ENCODE measurements at regions not wholly inside any gene's neighbourhood (a gene's known extent, or its start where the extent isn't known, plus 50 kb on each side); places are given as distances from the start of the nearest gene placed in this dataset.

DNA sequence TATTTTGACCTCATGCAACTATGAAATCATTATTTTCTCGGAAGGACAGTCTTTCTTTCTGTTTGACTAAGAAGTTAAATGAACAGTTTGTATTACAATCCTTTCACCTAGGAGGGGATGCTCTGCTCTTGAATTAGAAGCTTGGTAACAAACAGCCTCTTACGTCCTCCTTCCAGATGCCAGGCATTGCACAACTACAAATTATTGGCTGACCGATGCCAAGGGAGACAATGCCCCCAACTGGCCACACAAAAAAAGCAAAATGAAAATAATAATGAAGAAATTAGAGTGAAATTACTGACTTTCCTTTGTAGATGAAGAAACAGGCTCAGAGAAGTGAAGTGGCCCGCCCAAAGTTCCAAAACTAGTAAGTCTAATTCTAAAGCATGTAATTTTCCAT, 177.9 kb downstream of the CYRIA start:
- TF ChIP-seq, protein P1, sequence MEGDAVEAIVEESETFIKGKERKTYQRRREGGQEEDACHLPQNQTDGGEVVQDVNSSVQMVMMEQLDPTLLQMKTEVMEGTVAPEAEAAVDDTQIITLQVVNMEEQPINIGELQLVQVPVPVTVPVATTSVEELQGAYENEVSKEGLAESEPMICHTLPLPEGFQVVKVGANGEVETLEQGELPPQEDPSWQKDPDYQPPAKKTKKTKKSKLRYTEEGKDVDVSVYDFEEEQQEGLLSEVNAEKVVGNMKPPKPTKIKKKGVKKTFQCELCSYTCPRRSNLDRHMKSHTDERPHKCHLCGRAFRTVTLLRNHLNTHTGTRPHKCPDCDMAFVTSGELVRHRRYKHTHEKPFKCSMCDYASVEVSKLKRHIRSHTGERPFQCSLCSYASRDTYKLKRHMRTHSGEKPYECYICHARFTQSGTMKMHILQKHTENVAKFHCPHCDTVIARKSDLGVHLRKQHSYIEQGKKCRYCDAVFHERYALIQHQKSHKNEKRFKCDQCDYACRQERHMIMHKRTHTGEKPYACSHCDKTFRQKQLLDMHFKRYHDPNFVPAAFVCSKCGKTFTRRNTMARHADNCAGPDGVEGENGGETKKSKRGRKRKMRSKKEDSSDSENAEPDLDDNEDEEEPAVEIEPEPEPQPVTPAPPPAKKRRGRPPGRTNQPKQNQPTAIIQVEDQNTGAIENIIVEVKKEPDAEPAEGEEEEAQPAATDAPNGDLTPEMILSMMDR (IDR thresholded peaks at IDR 0.05), result peak in 5 of 6 experiments; percentile 15 to 65 (median 54)
- no peak for TF ChIP-seq POLR2A (IDR thresholded peaks at IDR 0.05)

All from thyroid gland (tissue), 4 donors.